Fibroblast of lung (primary cell): ENCODE measurements at regions not wholly inside any gene's neighbourhood (a gene's known extent, or its start where the extent isn't known, plus 50 kb on each side); places are given as distances from the start of the nearest gene placed in this dataset.

Experiments used
- DNase-seq, 2 donors: peaks; one replicate each; pipeline versions ENCODE4 v3.0.0 to v3.0.0-alpha.2; 2010; ENCODE audit warnings: low read depth in 2 of 2
- H2AFZ ChIP-seq: 2 replicates; pipeline ENCODE4 v1.5.1; 2012; ENCODE audit warnings: low read length, control low read depth, inconsistent platforms
- H3K27ac ChIP-seq: 2 replicates; pipeline ENCODE4 v1.5.1; 2011; ENCODE audit warnings: low read length, control low read depth; ENCODE audit not compliant: insufficient read depth
- H3K27me3 ChIP-seq: 2 replicates; pipeline ENCODE4 v1.5.1; 2011; ENCODE audit warnings: mild to moderate bottlenecking, low read length; ENCODE audit not compliant: control insufficient read depth, insufficient read depth
- H3K36me3 ChIP-seq: 2 replicates; pipeline ENCODE4 v1.5.1; 2011; ENCODE audit warnings: low read length; ENCODE audit not compliant: control insufficient read depth, insufficient read depth
- H3K4me1 ChIP-seq: 2 replicates; pipeline ENCODE4 v1.5.1; 2011; ENCODE audit warnings: low read length; ENCODE audit not compliant: control insufficient read depth, insufficient read depth; ENCODE audit errors: extremely low read depth
- H3K4me2 ChIP-seq: 2 replicates; pipeline ENCODE4 v1.5.1; 2011; ENCODE audit warnings: low read length, control low read depth; ENCODE audit not compliant: insufficient read depth; ENCODE audit errors: extremely low read depth
- H3K4me3 ChIP-seq, 4 experiments: fragments of 200-600 bp in 1 of 4; sonication (generic) in 1 of 4; replicated peaks in 1 of 4; 2 replicates each; pipeline ENCODE4 v1.5.1; 2011 to 2016; ENCODE audit warnings: low read length in 4 of 4, low read depth in 3 of 4, mild to moderate bottlenecking in 3 of 4, control low read depth in 2 of 4, inconsistent platforms in 1 of 4, mixed read lengths in 1 of 4; ENCODE audit not compliant: insufficient read depth in 1 of 4; ENCODE audit errors: control extremely low read depth in 1 of 4
- H3K79me2 ChIP-seq: 2 replicates; pipeline ENCODE4 v1.5.1; 2012; ENCODE audit warnings: mild to moderate bottlenecking, low read length, inconsistent platforms; ENCODE audit not compliant: control insufficient read depth, insufficient read depth
- H3K9ac ChIP-seq: 2 replicates; pipeline ENCODE4 v1.5.1; 2011; ENCODE audit warnings: mild to moderate bottlenecking, low read length, control low read depth; ENCODE audit not compliant: insufficient read depth
- H3K9me3 ChIP-seq: 2 replicates; pipeline ENCODE4 v1.5.1; 2012; ENCODE audit warnings: low read depth, low read length; ENCODE audit not compliant: control insufficient read depth, insufficient read depth
- H4K20me1 ChIP-seq: 2 replicates; pipeline ENCODE4 v1.5.1; 2011; ENCODE audit warnings: low read length; ENCODE audit not compliant: control insufficient read depth, insufficient read depth; ENCODE audit errors: extremely low read depth
- EZH2 ChIP-seq: IDR thresholded peaks from 2 replicates; pipeline ENCODE4 v1.5.1; 2012; ENCODE audit warnings: low read length, control low read depth, mild to moderate bottlenecking; ENCODE audit errors: missing control alignments
- TF ChIP-seq, protein P1 (sequence below), 2 donors: IDR thresholded peaks in 1 of 2; conservative IDR thresholded peaks in 1 of 2; 1 replicate in 1 of 2; 2 replicates in 1 of 2; pipeline ENCODE4 v1.5.1; 2011 to 2012; ENCODE audit warnings: low read length in 2 of 2, control low read depth in 1 of 2, inconsistent platforms in 1 of 2, low read depth in 1 of 2, mild to moderate bottlenecking in 1 of 2

- Histone ChIP-seq H3K4me3 (no peak overlapping the region), H2AFZ (no peak overlapping the region), H3K4me2 (no peak overlapping the region), H3K36me3 (no peaks in the 10 kb centered on the region), H3K9ac (no peak overlapping the region), H3K79me2 (no peaks in the 10 kb centered on the region), H3K27ac (no peak overlapping the region), H3K27me3 (no peaks in the 10 kb centered on the region), H3K4me1 (no peaks in the 10 kb centered on the region), H3K9me3 (no peaks in the 10 kb centered on the region), H4K20me1 (no peaks in the 10 kb centered on the region)
- DNase-seq = no peak
- TF ChIP-seq EZH2 = no peak
- TF ChIP-seq, protein P1, sequence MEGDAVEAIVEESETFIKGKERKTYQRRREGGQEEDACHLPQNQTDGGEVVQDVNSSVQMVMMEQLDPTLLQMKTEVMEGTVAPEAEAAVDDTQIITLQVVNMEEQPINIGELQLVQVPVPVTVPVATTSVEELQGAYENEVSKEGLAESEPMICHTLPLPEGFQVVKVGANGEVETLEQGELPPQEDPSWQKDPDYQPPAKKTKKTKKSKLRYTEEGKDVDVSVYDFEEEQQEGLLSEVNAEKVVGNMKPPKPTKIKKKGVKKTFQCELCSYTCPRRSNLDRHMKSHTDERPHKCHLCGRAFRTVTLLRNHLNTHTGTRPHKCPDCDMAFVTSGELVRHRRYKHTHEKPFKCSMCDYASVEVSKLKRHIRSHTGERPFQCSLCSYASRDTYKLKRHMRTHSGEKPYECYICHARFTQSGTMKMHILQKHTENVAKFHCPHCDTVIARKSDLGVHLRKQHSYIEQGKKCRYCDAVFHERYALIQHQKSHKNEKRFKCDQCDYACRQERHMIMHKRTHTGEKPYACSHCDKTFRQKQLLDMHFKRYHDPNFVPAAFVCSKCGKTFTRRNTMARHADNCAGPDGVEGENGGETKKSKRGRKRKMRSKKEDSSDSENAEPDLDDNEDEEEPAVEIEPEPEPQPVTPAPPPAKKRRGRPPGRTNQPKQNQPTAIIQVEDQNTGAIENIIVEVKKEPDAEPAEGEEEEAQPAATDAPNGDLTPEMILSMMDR (conservative IDR thresholded peaks at IDR 0.05 in 1 of 2, IDR thresholded peaks at IDR 0.05 in 1 of 2; ENCODE audit: low read depth in 1 of 2, low read length in 2 of 2) = no peak
Observed at GRCh38 chr10:11393858-11394257, 217.6 kb downstream of the USP6NL start.

DNA sequence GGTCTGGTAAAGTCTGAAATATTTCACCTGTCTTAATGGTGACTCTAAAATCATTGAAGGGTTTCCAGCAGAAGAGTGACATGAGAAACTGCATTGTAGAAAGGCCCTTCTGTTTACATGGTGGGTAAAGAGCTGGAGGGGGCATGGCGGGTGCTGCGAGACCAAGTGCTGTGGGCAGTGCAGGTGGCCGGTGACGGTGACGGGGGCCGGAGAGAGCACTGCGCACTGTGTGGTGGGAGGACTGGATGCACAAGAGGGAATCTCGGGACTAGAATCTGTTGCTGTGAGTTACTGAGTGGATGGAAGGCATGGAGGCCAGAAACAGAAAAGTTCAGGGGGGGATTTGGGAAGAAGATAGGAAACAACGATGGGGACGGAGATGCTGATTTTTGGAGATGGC, 218.7 kb downstream of the USP6NL start:
- Histone ChIP-seq H3K4me3 (no peak overlapping the region), H3K79me2 (no peaks in the 10 kb centered on the region), H3K9ac (no peak overlapping the region), H3K27ac (no peak overlapping the region), H3K36me3 (no peaks in the 10 kb centered on the region), H3K9me3 (no peaks in the 10 kb centered on the region), H4K20me1 (no peaks in the 10 kb centered on the region), H3K4me2 (no peak overlapping the region), H3K27me3 (no peaks in the 10 kb centered on the region), H2AFZ (no peak overlapping the region), H3K4me1 (no peaks in the 10 kb centered on the region)
- DNase-seq = no peak
- no peak for TF ChIP-seq EZH2
- TF ChIP-seq, protein P1 (conservative IDR thresholded peaks at IDR 0.05 in 1 of 2, IDR thresholded peaks at IDR 0.05 in 1 of 2; ENCODE audit: low read depth in 1 of 2, low read length in 2 of 2) = no peak

- DNase-seq = no peak
- Histone ChIP-seq H3K4me3 (no peak overlapping the region), H3K4me1 (no peaks in the 10 kb centered on the region), H3K4me2 (no peak overlapping the region), H3K36me3 (no peaks in the 10 kb centered on the region), H4K20me1 (no peaks in the 10 kb centered on the region), H3K27ac (no peak overlapping the region), H3K9me3 (no peaks in the 10 kb centered on the region), H3K79me2 (no peaks in the 10 kb centered on the region), H3K27me3 (no peaks in the 10 kb centered on the region), H3K9ac (no peak overlapping the region), H2AFZ (no peak overlapping the region)
- TF ChIP-seq EZH2 = no peak
- TF ChIP-seq, protein P1 (conservative IDR thresholded peaks at IDR 0.05 in 1 of 2, IDR thresholded peaks at IDR 0.05 in 1 of 2; ENCODE audit: low read depth in 1 of 2, low read length in 2 of 2) = no peak
Observed at GRCh38 chr10:11388996-11389395, 222.5 kb downstream of the USP6NL start.
